MM.1S (cell line): ENCODE measurements at regions not wholly inside any gene's neighbourhood (a gene's known extent, or its start where the extent isn't known, plus 50 kb on each side); places are given as distances from the start of the nearest gene placed in this dataset.

Experiments
- EZH2 ChIP-seq: fragments of 300-600 bp; sonication (generic); optimal IDR thresholded peaks from 2 replicates; pipeline ENCODE3; 2017; ENCODE audit warnings: low read depth, mild to moderate bottlenecking, antibody characterized with exemption, low read length, mixed read lengths
- TF ChIP-seq, protein P1 (sequence below): fragments of 300-600 bp; sonication (generic); IDR thresholded peaks from 2 replicates; pipeline ENCODE4 v1.5.1; 2016; ENCODE audit warnings: antibody characterized with exemption, low read length, mixed read lengths

DNA sequence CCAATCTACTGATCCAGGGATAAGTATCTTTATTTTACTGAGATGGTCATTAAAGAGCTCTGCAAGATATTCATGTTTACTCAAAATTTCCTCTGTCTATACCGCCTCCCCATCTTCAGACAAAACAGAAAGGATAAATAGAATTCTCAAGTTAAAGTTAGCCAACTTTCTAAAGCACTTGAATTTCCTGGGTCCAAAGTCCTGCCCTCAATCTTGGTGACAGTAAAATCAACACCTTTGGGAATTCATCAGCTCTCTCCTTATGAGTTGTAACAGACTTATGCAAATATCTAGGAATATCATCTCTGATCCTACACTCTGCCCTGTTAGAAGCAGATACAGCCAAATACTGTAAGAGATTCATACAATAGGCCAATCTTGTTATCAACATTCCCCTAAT, 122.5 kb upstream of the HAAO start:
- TF ChIP-seq, protein P1, sequence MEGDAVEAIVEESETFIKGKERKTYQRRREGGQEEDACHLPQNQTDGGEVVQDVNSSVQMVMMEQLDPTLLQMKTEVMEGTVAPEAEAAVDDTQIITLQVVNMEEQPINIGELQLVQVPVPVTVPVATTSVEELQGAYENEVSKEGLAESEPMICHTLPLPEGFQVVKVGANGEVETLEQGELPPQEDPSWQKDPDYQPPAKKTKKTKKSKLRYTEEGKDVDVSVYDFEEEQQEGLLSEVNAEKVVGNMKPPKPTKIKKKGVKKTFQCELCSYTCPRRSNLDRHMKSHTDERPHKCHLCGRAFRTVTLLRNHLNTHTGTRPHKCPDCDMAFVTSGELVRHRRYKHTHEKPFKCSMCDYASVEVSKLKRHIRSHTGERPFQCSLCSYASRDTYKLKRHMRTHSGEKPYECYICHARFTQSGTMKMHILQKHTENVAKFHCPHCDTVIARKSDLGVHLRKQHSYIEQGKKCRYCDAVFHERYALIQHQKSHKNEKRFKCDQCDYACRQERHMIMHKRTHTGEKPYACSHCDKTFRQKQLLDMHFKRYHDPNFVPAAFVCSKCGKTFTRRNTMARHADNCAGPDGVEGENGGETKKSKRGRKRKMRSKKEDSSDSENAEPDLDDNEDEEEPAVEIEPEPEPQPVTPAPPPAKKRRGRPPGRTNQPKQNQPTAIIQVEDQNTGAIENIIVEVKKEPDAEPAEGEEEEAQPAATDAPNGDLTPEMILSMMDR = no peak
- no peak for TF ChIP-seq EZH2
